LoVo (cell line): ENCODE measurements at regions not wholly inside any gene's neighbourhood (a gene's known extent, or its start where the extent isn't known, plus 50 kb on each side); places are given as distances from the start of the nearest gene placed in this dataset.
A peak's percentile ranks its signal among the peaks of the same experiment; 100 is the strongest.

Source experiments
- DNase-seq: peaks from one replicate; pipeline ENCODE4 v3.0.0-alpha.2; 2016; ENCODE audit warnings: low spot score

DNA sequence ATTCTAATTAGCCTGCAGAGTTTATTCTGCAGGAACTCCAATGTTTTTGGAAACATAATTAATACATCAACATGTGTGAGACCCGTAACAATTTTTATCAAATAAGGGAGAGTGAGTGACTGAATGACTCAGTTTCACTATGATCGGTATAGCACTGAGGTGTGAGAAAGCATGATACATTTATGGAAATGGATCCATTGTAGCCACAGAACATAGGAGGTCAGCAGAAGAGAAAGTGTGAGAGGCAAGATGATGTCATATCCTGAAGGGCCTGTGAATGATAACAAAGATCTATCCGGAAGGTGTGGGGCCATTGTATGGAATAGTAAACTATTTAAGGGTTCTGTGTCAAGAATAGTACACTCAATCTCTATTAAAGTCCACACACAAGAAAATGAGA lies 1406.1 kb upstream of the TENM4 start:
- DNase-seq = no peak

DNA sequence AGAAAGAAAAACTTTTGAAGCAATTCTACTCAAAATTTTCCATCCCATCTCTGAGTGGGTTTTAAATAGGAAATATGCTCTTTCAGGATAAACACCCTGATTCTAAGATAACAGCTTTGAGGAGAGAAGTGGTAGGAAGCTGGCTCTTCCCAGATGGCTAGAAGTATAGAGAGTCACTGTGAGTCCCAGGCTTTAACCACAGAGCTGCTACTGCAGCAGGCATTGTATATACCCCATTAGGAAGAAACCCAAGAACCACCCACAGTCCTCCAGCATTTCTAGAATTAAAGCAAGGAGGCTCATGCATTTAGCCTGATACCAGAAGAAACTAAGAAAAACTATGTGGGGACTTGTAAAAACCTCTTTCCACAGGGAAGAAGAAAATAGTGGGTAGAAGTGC lies 1405.6 kb upstream of the TENM4 start:
- no peak for DNase-seq

DNA sequence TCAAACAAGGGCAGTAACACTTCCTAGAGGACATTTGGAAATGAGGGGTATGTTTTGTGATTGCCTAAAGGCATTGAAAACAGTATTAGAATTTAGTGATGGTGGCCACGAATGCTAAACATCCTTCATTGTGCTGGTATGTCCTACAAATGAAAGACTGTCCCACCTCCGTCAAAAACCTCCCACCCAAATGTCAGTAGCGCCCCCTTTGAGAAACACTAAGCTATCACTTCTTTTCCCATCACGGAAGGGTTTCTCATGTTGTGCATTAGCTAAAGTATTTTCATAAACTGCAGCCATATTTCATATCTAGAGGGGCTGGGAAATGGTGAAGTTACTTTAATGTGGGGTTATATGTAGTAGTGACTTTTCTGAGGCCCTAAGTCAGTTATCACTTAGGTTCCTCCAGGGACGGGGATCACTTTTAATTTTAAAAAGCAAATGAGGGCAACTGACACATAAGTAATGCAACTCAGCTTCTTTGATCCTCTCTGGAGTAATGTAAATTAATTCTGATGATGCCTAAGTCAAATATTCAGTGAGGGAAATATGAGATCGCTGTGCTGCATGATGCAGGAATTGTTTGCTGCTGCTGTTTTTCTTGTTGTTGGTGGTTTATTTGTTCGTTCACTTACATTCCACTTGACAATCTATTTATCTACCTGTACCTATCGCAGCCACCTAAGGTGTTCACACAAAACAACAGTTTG lies 1403.4 kb upstream of the TENM4 start:
- DNase-seq = no peak

- DNase-seq = no peak
Measured at GRCh38 chr11:80843266-80843974, 1402.6 kb upstream of the TENM4 start.

DNA sequence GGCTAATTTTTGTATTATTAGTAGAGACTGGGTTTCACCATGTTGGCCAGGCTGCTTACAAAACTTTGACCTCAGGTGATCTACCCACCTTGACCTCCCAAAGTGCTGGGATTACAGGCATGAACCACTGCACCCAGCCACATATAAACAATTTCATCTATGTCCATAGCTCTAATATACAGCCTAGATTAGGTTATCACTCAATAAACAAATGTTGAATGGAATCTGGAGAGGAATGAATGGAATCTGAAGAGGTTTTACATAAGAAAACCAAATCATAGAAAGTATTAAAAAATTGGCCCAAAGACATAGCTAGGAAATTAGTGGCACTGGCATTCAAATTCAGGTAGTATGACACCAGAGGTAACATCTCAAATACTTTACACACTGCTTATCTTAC lies 1401.4 kb upstream of the TENM4 start:
- no peak for DNase-seq

GRCh38 chr11:80841675-80842074 lies 1400.8 kb upstream of the TENM4 start:
- DNase-seq = no peak

- DNase-seq = no peak
Measured at GRCh38 chr11:80838153-80838552, 1397.3 kb upstream of the TENM4 start.

DNA sequence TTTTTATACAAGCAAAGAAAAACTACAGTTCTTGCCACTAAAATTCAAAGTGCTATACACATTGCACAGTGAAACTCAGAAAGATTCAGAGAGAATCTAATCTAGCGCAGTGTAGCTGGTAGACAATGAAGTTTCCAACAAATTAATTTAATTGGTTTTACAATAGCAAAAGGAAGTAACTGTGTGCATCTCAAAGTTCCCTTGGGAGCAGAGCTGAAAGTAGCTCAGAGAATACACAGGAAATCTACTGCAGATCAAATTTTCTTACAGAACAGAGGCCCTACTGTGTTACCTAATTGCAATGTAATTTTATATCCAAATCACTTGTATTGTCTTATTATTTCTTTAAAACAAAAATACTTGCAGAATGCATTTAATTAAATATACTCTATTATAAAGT lies 1396.2 kb upstream of the TENM4 start:
- no peak for DNase-seq

DNA sequence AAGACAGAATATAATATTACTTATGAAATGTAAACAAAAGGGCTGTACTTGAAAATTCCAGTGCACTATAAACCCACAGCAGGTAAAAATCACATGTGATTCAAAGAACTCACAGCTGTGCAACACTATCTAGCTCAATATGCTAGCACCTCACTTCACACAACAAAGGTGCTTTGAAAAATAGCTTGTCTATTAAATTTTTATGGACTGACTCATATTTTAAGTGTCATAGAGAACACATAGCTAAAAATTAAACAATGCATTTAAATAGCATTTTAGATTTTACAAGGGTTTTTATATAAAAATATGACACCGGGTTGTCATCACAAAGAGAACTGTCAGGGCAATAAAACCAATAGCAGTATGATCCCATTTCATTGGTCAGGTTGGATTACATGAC lies 1390.5 kb upstream of the TENM4 start:
- DNase-seq = peak; percentile 47

GRCh38 chr11:80827781-80828180 lies 1387.0 kb upstream of the TENM4 start:
- DNase-seq = no peak

GRCh38 chr11:80826808-80827207 lies 1386.0 kb upstream of the TENM4 start:
- DNase-seq = no peak

GRCh38 chr11:80822308-80822707 lies 1381.5 kb upstream of the TENM4 start:
- no peak for DNase-seq

- no peak for DNase-seq
Measured at GRCh38 chr11:80819271-80819670, 1378.4 kb upstream of the TENM4 start.

GRCh38 chr11:80816966-80817365 lies 1376.1 kb upstream of the TENM4 start:
- no peak for DNase-seq

DNA sequence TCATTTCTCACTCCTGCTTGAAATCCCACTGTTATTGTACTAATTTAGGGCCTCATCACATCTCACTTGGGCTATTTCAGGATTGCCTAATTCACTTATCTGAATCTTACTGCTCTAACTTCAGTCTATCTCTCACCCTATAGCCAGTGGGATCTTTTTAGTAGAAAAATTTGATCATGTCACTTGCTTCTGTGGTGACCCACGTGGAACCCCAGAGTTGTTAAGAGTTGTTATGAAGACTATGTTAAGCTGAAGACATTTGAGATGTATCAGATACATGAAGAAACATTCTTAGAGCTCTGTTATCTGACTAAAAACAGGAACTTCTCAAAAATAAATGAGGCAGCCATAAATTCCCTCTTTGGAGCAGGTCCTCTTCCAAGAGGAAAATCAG lies 1375.6 kb upstream of the TENM4 start:
- no peak for DNase-seq

DNA sequence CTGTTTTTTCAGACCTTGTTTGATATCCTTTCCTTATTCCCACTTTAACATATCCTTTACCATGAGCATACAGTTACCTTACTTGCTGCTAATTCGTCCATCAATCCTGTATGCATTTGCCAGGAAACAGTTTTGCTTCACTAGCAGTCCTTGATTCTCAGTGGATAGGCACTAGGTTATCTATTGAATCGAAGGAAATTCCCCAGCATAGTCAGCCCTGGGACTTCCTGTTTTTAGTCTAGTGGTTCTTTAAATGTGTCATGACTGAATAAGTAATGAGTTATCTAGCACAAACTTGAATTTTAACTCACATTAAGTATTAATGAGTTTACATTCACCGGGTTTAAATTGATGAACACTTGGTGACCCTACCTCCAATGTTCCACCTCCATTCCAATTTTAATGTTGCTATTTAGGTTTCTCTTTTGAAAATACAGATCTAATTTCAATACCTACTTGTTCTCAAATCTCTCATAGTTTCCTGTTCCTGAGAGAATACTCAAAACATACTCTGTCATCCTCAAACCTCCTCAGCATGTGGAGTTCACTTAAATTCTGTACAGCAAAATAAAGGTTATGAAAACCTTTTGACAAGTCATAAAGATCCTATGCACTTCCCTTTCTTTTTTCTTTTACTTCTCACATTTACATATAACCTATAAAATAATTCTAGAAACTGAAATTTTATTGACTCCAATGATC lies 1375.1 kb upstream of the TENM4 start:
- DNase-seq = no peak

- no peak for DNase-seq
Measured at GRCh38 chr11:80814813-80815212, 1374.0 kb upstream of the TENM4 start.

GRCh38 chr11:80810695-80811094 lies 1369.9 kb upstream of the TENM4 start:
- no peak for DNase-seq

DNA sequence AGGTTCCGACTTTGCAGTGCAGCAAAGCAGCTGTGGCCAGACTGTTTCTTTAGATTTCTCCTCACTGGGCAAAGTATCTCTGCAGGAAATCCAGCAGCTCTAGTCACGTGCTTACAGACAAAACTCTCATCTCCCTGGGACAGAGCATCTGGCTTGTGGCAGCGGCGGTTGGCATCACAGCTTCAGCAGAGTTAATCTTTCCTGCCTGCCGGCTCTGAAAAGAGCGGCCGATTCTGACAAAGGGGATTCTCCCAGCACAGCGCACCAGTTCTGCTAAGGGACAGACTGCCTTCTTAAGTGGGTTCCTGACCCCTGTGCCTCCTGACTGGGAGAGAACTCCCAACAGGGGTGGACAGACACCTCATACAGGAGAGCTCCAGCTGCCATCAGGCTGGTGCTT lies 1357.3 kb upstream of the TENM4 start:
- no peak for DNase-seq

GRCh38 chr11:80783561-80783960 lies 1342.7 kb upstream of the TENM4 start:
- no peak for DNase-seq

- DNase-seq = no peak
Measured at GRCh38 chr11:80782135-80782885, 1341.5 kb upstream of the TENM4 start.

- no peak for DNase-seq
Measured at GRCh38 chr11:80779905-80780605, 1339.2 kb upstream of the TENM4 start.
